Liver (tissue), 7 donors: ENCODE measurements at regions not wholly inside any gene's neighbourhood (a gene's known extent, or its start where the extent isn't known, plus 50 kb on each side); places are given as distances from the start of the nearest gene placed in this dataset.

Source experiments
- DNase-seq: peaks from one replicate; pipeline ENCODE4 v3.0.0-alpha.2; 2017; ENCODE audit warnings: low spot score
- H3K27ac ChIP-seq, 2 donors: one replicate each; pipeline ENCODE4 v1.7.0; 2013; ENCODE audit warnings: inconsistent platforms in 2 of 2, low read length in 2 of 2, control low read depth in 1 of 2, low read depth in 1 of 2, mild to moderate bottlenecking in 1 of 2
- H3K27me3 ChIP-seq, 4 donors: one replicate each; pipeline versions ENCODE4 v1.6.1 to v1.7.0; 2013; ENCODE audit warnings: low read length in 3 of 4, inconsistent platforms in 1 of 4, mild to moderate bottlenecking in 1 of 4, moderate library complexity in 1 of 4; ENCODE audit not compliant: control insufficient read depth in 4 of 4, insufficient read depth in 4 of 4
- H3K36me3 ChIP-seq, 4 donors: one replicate each; pipeline versions ENCODE4 v1.6.1 to v1.7.0; 2013; ENCODE audit warnings: low read length in 3 of 4, mild to moderate bottlenecking in 3 of 4, low read depth in 1 of 4, moderate library complexity in 1 of 4; ENCODE audit not compliant: control insufficient read depth in 4 of 4, insufficient read depth in 3 of 4
- H3K4me1 ChIP-seq, 4 donors: one replicate each; pipeline versions ENCODE4 v1.6.1 to v1.7.0; 2013; ENCODE audit warnings: low read length in 3 of 4, mild to moderate bottlenecking in 3 of 4, moderate library complexity in 1 of 4; ENCODE audit not compliant: control insufficient read depth in 4 of 4, insufficient read depth in 4 of 4
- H3K4me3 ChIP-seq, 3 donors: one replicate each; pipeline versions ENCODE4 v1.6.1 to v1.7.0; 2013; ENCODE audit warnings: low read length in 3 of 3, control low read depth in 1 of 3, low read depth in 1 of 3, mild to moderate bottlenecking in 1 of 3
- H3K9ac ChIP-seq, 2 donors: one replicate each; pipeline ENCODE4 v1.7.0; 2013; ENCODE audit warnings: low read length in 2 of 2, mild to moderate bottlenecking in 2 of 2, moderate library complexity in 2 of 2, control low read depth in 1 of 2, low read depth in 1 of 2
- H3K9me3 ChIP-seq, 4 donors: one replicate each; pipeline versions ENCODE4 v1.6.1 to v1.7.0; 2013; ENCODE audit warnings: low read length in 3 of 4; ENCODE audit not compliant: control insufficient read depth in 4 of 4
- EGR1 ChIP-seq, 2 donors: IDR thresholded peaks; 2 replicates each; pipeline ENCODE4 v1.6.1; 2016 to 2018; ENCODE audit warnings: antibody characterized with exemption in 2 of 2, low read depth in 2 of 2
- FOXA1 ChIP-seq: IDR thresholded peaks from 2 replicates; pipeline ENCODE4 v1.6.1; 2016; ENCODE audit warnings: antibody characterized with exemption
- FOXA2 ChIP-seq: IDR thresholded peaks from 2 replicates; pipeline ENCODE4 v1.6.1; 2016; ENCODE audit warnings: antibody characterized with exemption
- GABPA ChIP-seq, 2 donors: IDR thresholded peaks in 1 of 2; conservative IDR thresholded peaks in 1 of 2; 2 replicates each; pipeline ENCODE4 v1.6.1; 2016; ENCODE audit warnings: antibody characterized with exemption in 2 of 2, mild to moderate bottlenecking in 1 of 2, moderate library complexity in 1 of 2
- HNF4A ChIP-seq, 2 donors: conservative IDR thresholded peaks; 2 replicates each; pipeline ENCODE4 v1.6.1; 2016; ENCODE audit warnings: antibody characterized with exemption in 2 of 2, mild to moderate bottlenecking in 2 of 2
- HNF4G ChIP-seq: IDR thresholded peaks from 2 replicates; pipeline ENCODE4 v1.6.1; 2016; ENCODE audit warnings: antibody characterized with exemption
- JUND ChIP-seq, 2 donors: IDR thresholded peaks; 2 replicates each; pipeline ENCODE4 v1.6.1; 2016; ENCODE audit warnings: antibody characterized with exemption in 2 of 2
- NR2F2 ChIP-seq: IDR thresholded peaks from 2 replicates; pipeline ENCODE4 v1.6.1; 2016; ENCODE audit warnings: antibody characterized with exemption
- RAD21 ChIP-seq, 2 donors: IDR thresholded peaks; 2 replicates each; pipeline ENCODE4 v1.6.1; 2016; ENCODE audit warnings: antibody characterized with exemption in 2 of 2, mild to moderate bottlenecking in 2 of 2
- RXRA ChIP-seq, 2 donors: IDR thresholded peaks; 2 replicates each; pipeline ENCODE4 v1.6.1; 2017 to 2018; ENCODE audit warnings: antibody characterized with exemption in 2 of 2, mild to moderate bottlenecking in 1 of 2
- SP1 ChIP-seq: IDR thresholded peaks from 2 replicates; pipeline ENCODE4 v1.6.1; 2018; ENCODE audit warnings: antibody characterized with exemption, mild to moderate bottlenecking
- TAF1 ChIP-seq: conservative IDR thresholded peaks from 2 replicates; pipeline ENCODE4 v1.6.1; 2016; ENCODE audit warnings: antibody characterized with exemption, mild to moderate bottlenecking
- YY1 ChIP-seq: IDR thresholded peaks from 2 replicates; pipeline ENCODE4 v1.6.1; 2016; ENCODE audit warnings: antibody characterized with exemption, mild to moderate bottlenecking
- WGBS: extraction: QIAGEN DNeasy Blood & Tissue Kit; methylation state at CpG from one replicate; pipeline ENCODE4 v1.1.7; 2013; 5-methylcytosine and 5-hydroxymethylcytosine counted together
- TF ChIP-seq, protein P1 (sequence below): IDR thresholded peaks from 2 replicates; pipeline ENCODE4 v1.6.1; 2016; ENCODE audit warnings: antibody characterized with exemption, mild to moderate bottlenecking
- TF ChIP-seq, protein P2 (sequence below): IDR thresholded peaks from 2 replicates; pipeline ENCODE4 v1.6.1; 2016; ENCODE audit warnings: antibody characterized with exemption
- TF ChIP-seq, protein P3 (sequence below): IDR thresholded peaks from 2 replicates; pipeline ENCODE4 v1.6.1; 2016; ENCODE audit warnings: antibody characterized with exemption
- TF ChIP-seq, protein P4 (sequence below): IDR thresholded peaks from 2 replicates; pipeline ENCODE4 v1.6.1; 2016; ENCODE audit warnings: antibody characterized with exemption
- donor health status: healthy.
- donor health status: healthy.
- donor health status: healthy.
- donor health status: healthy.

DNA sequence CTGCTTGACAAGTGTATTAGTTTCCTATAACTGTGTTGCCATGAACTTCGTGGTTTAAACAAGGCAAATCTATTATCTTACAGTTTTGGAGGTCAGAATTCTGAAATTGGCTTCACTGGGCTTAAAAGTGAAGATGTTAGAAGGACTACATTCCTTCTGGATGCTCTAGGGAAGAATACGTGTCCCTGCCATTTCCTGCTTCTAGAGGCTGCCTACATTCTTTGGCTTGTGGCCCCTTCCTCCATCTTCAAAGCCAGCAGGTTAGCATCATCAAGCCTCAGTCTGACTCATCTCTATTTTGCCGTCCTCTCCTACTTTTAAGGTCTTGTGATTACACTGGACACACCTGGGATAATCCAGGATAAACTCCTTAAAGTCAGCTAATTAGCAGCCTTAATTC lies 327.7 kb downstream of the SATB1 start (continued):
- TF ChIP-seq, protein P1, sequence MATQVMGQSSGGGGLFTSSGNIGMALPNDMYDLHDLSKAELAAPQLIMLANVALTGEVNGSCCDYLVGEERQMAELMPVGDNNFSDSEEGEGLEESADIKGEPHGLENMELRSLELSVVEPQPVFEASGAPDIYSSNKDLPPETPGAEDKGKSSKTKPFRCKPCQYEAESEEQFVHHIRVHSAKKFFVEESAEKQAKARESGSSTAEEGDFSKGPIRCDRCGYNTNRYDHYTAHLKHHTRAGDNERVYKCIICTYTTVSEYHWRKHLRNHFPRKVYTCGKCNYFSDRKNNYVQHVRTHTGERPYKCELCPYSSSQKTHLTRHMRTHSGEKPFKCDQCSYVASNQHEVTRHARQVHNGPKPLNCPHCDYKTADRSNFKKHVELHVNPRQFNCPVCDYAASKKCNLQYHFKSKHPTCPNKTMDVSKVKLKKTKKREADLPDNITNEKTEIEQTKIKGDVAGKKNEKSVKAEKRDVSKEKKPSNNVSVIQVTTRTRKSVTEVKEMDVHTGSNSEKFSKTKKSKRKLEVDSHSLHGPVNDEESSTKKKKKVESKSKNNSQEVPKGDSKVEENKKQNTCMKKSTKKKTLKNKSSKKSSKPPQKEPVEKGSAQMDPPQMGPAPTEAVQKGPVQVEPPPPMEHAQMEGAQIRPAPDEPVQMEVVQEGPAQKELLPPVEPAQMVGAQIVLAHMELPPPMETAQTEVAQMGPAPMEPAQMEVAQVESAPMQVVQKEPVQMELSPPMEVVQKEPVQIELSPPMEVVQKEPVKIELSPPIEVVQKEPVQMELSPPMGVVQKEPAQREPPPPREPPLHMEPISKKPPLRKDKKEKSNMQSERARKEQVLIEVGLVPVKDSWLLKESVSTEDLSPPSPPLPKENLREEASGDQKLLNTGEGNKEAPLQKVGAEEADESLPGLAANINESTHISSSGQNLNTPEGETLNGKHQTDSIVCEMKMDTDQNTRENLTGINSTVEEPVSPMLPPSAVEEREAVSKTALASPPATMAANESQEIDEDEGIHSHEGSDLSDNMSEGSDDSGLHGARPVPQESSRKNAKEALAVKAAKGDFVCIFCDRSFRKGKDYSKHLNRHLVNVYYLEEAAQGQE, result no peak
- TF ChIP-seq FOXA2 (no peak), NR2F2 (no peak), HNF4A (conservative IDR thresholded peaks at IDR 0.05) (no peak)

DNA sequence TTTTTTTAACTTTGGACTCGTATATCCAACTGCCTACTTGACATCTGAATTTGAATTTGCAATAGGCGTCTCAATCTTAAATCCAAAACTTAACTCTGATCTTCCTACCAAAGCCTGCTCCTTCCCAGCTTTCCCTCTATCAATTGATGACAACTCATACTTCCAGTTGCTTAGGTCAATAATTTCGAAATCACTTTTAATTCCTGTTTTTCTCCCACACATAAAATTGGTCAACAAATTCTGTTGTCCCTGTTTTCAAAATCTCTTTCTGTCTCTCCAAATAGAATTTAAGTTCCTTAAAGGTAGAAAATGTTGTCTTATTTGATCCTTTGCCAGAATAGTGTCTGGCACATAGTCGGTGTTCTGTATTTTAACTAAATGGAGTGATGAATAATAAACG lies 332.4 kb downstream of the SATB1 start:
- Histone ChIP-seq H3K4me1 (no peaks in the 10 kb centered on the region), H3K9ac (no peak overlapping the region), H3K27me3 (peaks cover 0 to 3% (median 0%) of the 10 kb centered on the region in 4 donors), H3K27ac (no peak overlapping the region), H3K4me3 (no peak overlapping the region), H3K36me3 (no peaks in the 10 kb centered on the region), H3K9me3 (peaks cover 1 to 5% (median 3%) of the 10 kb centered on the region in 4 donors)
- no peak for DNase-seq
- WGBS, result 60% methylated on average over 5 of the region's 5 CpGs
- no peak for TF ChIP-seq JUND (IDR thresholded peaks at IDR 0.05)
- TF ChIP-seq RAD21 (IDR thresholded peaks at IDR 0.05), result no peak
- TF ChIP-seq, protein P2, sequence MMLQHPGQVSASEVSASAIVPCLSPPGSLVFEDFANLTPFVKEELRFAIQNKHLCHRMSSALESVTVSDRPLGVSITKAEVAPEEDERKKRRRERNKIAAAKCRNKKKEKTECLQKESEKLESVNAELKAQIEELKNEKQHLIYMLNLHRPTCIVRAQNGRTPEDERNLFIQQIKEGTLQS, result no peak
- TF ChIP-seq GABPA (IDR thresholded peaks at IDR 0.05 in 1 of 2, conservative IDR thresholded peaks at IDR 0.05 in 1 of 2), result no peak
- no peak for TF ChIP-seq RXRA (IDR thresholded peaks at IDR 0.05)
- no peak for TF ChIP-seq HNF4A (conservative IDR thresholded peaks at IDR 0.05)
- no peak for TF ChIP-seq YY1
- TF ChIP-seq EGR1 (IDR thresholded peaks at IDR 0.05; ENCODE audit: low read depth in 2 of 2), result no peak
- TF ChIP-seq, protein P3, sequence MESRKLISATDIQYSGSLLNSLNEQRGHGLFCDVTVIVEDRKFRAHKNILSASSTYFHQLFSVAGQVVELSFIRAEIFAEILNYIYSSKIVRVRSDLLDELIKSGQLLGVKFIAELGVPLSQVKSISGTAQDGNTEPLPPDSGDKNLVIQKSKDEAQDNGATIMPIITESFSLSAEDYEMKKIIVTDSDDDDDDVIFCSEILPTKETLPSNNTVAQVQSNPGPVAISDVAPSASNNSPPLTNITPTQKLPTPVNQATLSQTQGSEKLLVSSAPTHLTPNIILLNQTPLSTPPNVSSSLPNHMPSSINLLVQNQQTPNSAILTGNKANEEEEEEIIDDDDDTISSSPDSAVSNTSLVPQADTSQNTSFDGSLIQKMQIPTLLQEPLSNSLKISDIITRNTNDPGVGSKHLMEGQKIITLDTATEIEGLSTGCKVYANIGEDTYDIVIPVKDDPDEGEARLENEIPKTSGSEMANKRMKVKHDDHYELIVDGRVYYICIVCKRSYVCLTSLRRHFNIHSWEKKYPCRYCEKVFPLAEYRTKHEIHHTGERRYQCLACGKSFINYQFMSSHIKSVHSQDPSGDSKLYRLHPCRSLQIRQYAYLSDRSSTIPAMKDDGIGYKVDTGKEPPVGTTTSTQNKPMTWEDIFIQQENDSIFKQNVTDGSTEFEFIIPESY, result no peak

DNA sequence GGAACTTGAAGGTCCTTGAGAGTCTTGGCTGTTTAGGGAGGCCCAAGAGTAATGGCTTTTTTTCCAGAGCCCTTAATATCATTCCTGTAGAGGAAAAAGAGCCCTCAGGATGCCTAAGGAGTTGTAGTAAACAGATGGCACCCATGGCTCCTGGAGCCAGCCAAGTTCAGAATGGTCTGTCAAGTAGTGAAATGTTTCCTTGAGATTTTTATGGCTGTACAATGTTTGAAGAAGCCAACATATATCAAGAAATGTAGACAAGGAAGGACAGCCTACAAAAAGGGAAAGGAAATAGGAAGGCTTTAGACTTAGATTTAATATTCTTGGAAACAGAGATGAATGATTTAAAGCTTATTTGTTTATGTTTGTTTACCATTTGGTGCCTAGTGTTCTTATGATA lies 334.8 kb downstream of the SATB1 start:
- H3K9me3 ChIP-seq, result no peaks in the 10 kb centered on the region
- no peaks in the 10 kb centered on the region for H3K4me1 ChIP-seq
- H3K4me3 ChIP-seq, result no peak overlapping the region
- no peak for TF ChIP-seq FOXA1
- no peak for TF ChIP-seq GABPA (IDR thresholded peaks at IDR 0.05 in 1 of 2, conservative IDR thresholded peaks at IDR 0.05 in 1 of 2)
- no peak for TF ChIP-seq YY1
- TF ChIP-seq, protein P2, result no peak
- no peak for TF ChIP-seq EGR1 (IDR thresholded peaks at IDR 0.05; ENCODE audit: low read depth in 2 of 2)
- no peak for TF ChIP-seq RAD21 (IDR thresholded peaks at IDR 0.05)
- no peak for TF ChIP-seq SP1
- TF ChIP-seq HNF4G, result no peak
- no peak for TF ChIP-seq NR2F2
- TF ChIP-seq, protein P4, sequence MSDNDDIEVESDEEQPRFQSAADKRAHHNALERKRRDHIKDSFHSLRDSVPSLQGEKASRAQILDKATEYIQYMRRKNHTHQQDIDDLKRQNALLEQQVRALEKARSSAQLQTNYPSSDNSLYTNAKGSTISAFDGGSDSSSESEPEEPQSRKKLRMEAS, result no peak
- no peak for TF ChIP-seq FOXA2
- TF ChIP-seq, protein P1, result no peak
- TF ChIP-seq, protein P3, result no peak
- TF ChIP-seq JUND (IDR thresholded peaks at IDR 0.05), result no peak
- TF ChIP-seq RXRA (IDR thresholded peaks at IDR 0.05), result no peak
- TF ChIP-seq TAF1, result no peak
- TF ChIP-seq HNF4A (conservative IDR thresholded peaks at IDR 0.05), result no peak
- no peaks in the 10 kb centered on the region for H3K36me3 ChIP-seq
- H3K27me3 ChIP-seq, result peaks cover 0 to 8% (median 0%) of the 10 kb centered on the region in 4 donors
- DNase-seq, result no peak
- no peak overlapping the region for H3K27ac ChIP-seq
- H3K9ac ChIP-seq, result no peak overlapping the region
